Ishikawa (cell line): ENCODE measurements at regions not wholly inside any gene's neighbourhood (a gene's known extent, or its start where the extent isn't known, plus 50 kb on each side); places are given as distances from the start of the nearest gene placed in this dataset.

Source experiments
- CREB1 ChIP-seq: IDR thresholded peaks from 2 replicates; pipeline ENCODE4 v1.6.1; 2012; ENCODE audit warnings: low read depth
- EGR1 ChIP-seq: IDR thresholded peaks from 2 replicates; pipeline ENCODE4 v1.6.1; 2012
- EP300 ChIP-seq: IDR thresholded peaks from 2 replicates; pipeline ENCODE4 v1.6.1; 2012; ENCODE audit warnings: borderline replicate concordance
- FOXM1 ChIP-seq: IDR thresholded peaks from 2 replicates; pipeline ENCODE4 v1.6.1; 2012; ENCODE audit warnings: low read depth, borderline replicate concordance
- TEAD4 ChIP-seq: IDR thresholded peaks from 2 replicates; pipeline ENCODE4 v1.6.1; 2012
- ZBTB7A ChIP-seq: IDR thresholded peaks from 2 replicates; pipeline ENCODE4 v1.6.1; 2012; ENCODE audit warnings: low read depth
- TF ChIP-seq, protein P1 (sequence below): IDR thresholded peaks from 2 replicates; pipeline ENCODE4 v1.6.1; 2012; ENCODE audit warnings: low read depth, mild to moderate bottlenecking
- TF ChIP-seq, protein P2 (sequence below): IDR thresholded peaks from 2 replicates; pipeline ENCODE4 v1.6.1; 2012

DNA sequence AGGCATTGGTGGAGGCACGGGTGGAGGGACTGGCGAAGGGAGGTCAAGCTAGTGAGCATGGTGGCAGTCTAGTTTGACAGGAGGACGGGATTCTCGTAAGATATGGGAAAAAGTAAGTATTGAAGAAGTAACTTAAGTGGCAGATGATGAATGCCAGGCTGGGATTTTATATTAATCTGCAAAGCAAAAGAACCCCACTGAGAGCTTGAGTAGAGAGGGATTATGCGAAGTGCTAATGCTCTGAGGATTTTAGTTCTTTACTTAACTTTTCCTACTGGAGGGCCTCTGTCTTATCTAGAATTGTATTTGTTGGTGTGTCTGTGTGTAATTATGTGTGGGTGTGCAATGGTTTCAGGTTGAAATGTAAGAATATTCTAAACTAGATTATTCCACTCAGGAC, 327.9 kb downstream of the FAT4 start:
- TF ChIP-seq ZBTB7A (no peak), TEAD4 (no peak), FOXM1 (no peak), CREB1 (no peak), EP300 (no peak), EGR1 (no peak)
- TF ChIP-seq, protein P1, sequence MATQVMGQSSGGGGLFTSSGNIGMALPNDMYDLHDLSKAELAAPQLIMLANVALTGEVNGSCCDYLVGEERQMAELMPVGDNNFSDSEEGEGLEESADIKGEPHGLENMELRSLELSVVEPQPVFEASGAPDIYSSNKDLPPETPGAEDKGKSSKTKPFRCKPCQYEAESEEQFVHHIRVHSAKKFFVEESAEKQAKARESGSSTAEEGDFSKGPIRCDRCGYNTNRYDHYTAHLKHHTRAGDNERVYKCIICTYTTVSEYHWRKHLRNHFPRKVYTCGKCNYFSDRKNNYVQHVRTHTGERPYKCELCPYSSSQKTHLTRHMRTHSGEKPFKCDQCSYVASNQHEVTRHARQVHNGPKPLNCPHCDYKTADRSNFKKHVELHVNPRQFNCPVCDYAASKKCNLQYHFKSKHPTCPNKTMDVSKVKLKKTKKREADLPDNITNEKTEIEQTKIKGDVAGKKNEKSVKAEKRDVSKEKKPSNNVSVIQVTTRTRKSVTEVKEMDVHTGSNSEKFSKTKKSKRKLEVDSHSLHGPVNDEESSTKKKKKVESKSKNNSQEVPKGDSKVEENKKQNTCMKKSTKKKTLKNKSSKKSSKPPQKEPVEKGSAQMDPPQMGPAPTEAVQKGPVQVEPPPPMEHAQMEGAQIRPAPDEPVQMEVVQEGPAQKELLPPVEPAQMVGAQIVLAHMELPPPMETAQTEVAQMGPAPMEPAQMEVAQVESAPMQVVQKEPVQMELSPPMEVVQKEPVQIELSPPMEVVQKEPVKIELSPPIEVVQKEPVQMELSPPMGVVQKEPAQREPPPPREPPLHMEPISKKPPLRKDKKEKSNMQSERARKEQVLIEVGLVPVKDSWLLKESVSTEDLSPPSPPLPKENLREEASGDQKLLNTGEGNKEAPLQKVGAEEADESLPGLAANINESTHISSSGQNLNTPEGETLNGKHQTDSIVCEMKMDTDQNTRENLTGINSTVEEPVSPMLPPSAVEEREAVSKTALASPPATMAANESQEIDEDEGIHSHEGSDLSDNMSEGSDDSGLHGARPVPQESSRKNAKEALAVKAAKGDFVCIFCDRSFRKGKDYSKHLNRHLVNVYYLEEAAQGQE, result no peak
- TF ChIP-seq, protein P2, sequence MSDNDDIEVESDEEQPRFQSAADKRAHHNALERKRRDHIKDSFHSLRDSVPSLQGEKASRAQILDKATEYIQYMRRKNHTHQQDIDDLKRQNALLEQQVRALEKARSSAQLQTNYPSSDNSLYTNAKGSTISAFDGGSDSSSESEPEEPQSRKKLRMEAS, result no peak
